Body of pancreas (tissue), 4 donors: ENCODE measurements at regions not wholly inside any gene's neighbourhood (a gene's known extent, or its start where the extent isn't known, plus 50 kb on each side); places are given as distances from the start of the nearest gene placed in this dataset.

ENCODE experiments used
- ATAC-seq: fragments of 150-250 bp; one replicate; pipeline ENCODE4 v1.9.1; 2016
- DNase-seq, 4 donors: peaks; one replicate each; pipeline ENCODE4 v3.0.0-alpha.2; 2019
- H3K27ac ChIP-seq, 4 donors: fragments of 200-600 bp; sonication (generic); 1 replicate in 3 of 4; 2 replicates in 1 of 4; pipeline versions ENCODE4 v1.5.1 to v1.6.1; 2016 to 2019; ENCODE audit warnings: mild to moderate bottlenecking in 1 of 4, mixed read lengths in 1 of 4, moderate library complexity in 1 of 4
- H3K27me3 ChIP-seq, 2 donors: fragments of 200-600 bp; sonication (generic); one replicate each; pipeline ENCODE4 v1.6.0; 2016; ENCODE audit warnings: mild to moderate bottlenecking in 1 of 2
- H3K36me3 ChIP-seq, 2 donors: fragments of 200-600 bp; sonication (generic); replicated peaks in 1 of 2; 2 replicates each; pipeline ENCODE4 v1.5.1; 2016; ENCODE audit warnings: low read depth in 2 of 2; ENCODE audit not compliant: insufficient read depth in 1 of 2
- H3K4me1 ChIP-seq: fragments of 200-600 bp; sonication (generic); one replicate; pipeline ENCODE4 v1.6.0; 2016
- H3K4me3 ChIP-seq, 2 donors: fragments of 200-600 bp; sonication (generic); 1 replicate in 1 of 2; 2 replicates in 1 of 2; pipeline ENCODE4 v1.5.1; 2016 to 2019
- H3K9me3 ChIP-seq, 3 donors: fragments of 200-600 bp; sonication (generic); 1 replicate in 2 of 3; 2 replicates in 1 of 3; pipeline ENCODE4 v1.5.1; 2016
- CTCF ChIP-seq, 7 experiments: fragments of 450-650 bp in 4 of 7; fragments of 200-600 bp in 3 of 7; sonication (generic) in 3 of 7; IDR thresholded peaks; one replicate each; pipeline ENCODE4 v1.5.1; 2016 to 2019; ENCODE audit warnings: antibody characterized with exemption in 7 of 7
- POLR2A ChIP-seq, 3 donors: fragments of 450-650 bp; IDR thresholded peaks; one replicate each; pipeline ENCODE4 v1.6.1; 2016; ENCODE audit warnings: antibody characterized with exemption in 3 of 3, mild to moderate bottlenecking in 2 of 3
- WGBS, 2 donors: methylation state at CpG; one replicate each; pipeline ENCODE4 v1.1.5; 2017; 5-methylcytosine and 5-hydroxymethylcytosine counted together
- intact Hi-C: fragments of 100-400 bp; cut with DNase I; formaldehyde crosslinking; loops from one replicate; pipeline ENCODE4 v1.15.1; 2023

GRCh38 chr12:92089559-92089958 is 56.1 kb downstream of the BTG1 start:
- no peak overlapping the region for H3K27ac ChIP-seq
- intact Hi-C loops, result no loop called here
- peaks cover 20% of the 10 kb centered on the region for H3K4me1 ChIP-seq
- no peaks in the 10 kb centered on the region for H3K27me3 ChIP-seq
- no peaks in the 10 kb centered on the region for H3K9me3 ChIP-seq
- TF ChIP-seq POLR2A (IDR thresholded peaks at IDR 0.05) (no peak), CTCF (IDR thresholded peaks at IDR 0.05) (no peak)
- DNase-seq (no peak), ATAC-seq (no peak)
- no peaks in the 10 kb centered on the region for H3K36me3 ChIP-seq
- H3K4me3 ChIP-seq, result no peak overlapping the region

- no peak for ATAC-seq
- 80 to 85% methylated on average over 2 of the region's 2 CpGs for WGBS, 2 donors
These were observed 56.8 kb downstream of the BTG1 start for GRCh38 chr12:92088805-92089204.

GRCh38 chr12:92085736-92086040 is 60.0 kb downstream of the BTG1 start:
- no peak overlapping the region for H3K4me3 ChIP-seq
- no peaks in the 10 kb centered on the region for H3K27me3 ChIP-seq
- DNase-seq, result no peak
- 34 to 41% methylated on average over 1 of the region's 1 CpG for WGBS, 2 donors
- H3K9me3 ChIP-seq, result no peaks in the 10 kb centered on the region
- H3K27ac ChIP-seq, result peak overlapping the region in 1 of 4 donors; percentile 10
- ATAC-seq, result no peak
- no peaks in the 10 kb centered on the region for H3K36me3 ChIP-seq
- peaks cover 13% of the 10 kb centered on the region for H3K4me1 ChIP-seq
- intact Hi-C loops, result no loop called here
- TF ChIP-seq POLR2A (IDR thresholded peaks at IDR 0.05), result no peak

More at GRCh38 chr12:92088805-92089204, 56.8 kb downstream of the BTG1 start:
- peaks cover 13% of the 10 kb centered on the region for H3K4me1 ChIP-seq
- H3K36me3 ChIP-seq, result no peaks in the 10 kb centered on the region
- TF ChIP-seq CTCF (IDR thresholded peaks at IDR 0.05), result no peak
- H3K4me3 ChIP-seq, result no peak overlapping the region
- no peak for DNase-seq
- H3K27ac ChIP-seq, result no peak overlapping the region
- H3K27me3 ChIP-seq, result no peaks in the 10 kb centered on the region
- intact Hi-C loops, result no loop called here
- no peaks in the 10 kb centered on the region for H3K9me3 ChIP-seq

- ATAC-seq (no peak), DNase-seq (no peak)
- 43 to 49% methylated on average over 3 of the region's 3 CpGs for WGBS, 2 donors
- Histone ChIP-seq H3K9me3 (no peaks in the 10 kb centered on the region), H3K4me3 (no peak overlapping the region), H3K27me3 (no peaks in the 10 kb centered on the region), H3K36me3 (no peaks in the 10 kb centered on the region), H3K27ac (peak overlapping the region in 1 of 4 donors; percentile 10), H3K4me1 (peaks cover 13% of the 10 kb centered on the region)
- TF ChIP-seq POLR2A (IDR thresholded peaks at IDR 0.05) (no peak), CTCF (IDR thresholded peaks at IDR 0.05) (no peak)
- intact Hi-C loops, result no loop called here
These were observed 60.5 kb downstream of the BTG1 start for GRCh38 chr12:92085040-92085735.

- intact Hi-C loops, result no loop called here
- Histone ChIP-seq H3K4me1 (peaks cover 49% of the 10 kb centered on the region), H3K27me3 (no peaks in the 10 kb centered on the region), H3K36me3 (no peaks in the 10 kb centered on the region), H3K9me3 (no peaks in the 10 kb centered on the region), H3K27ac (peak overlapping the region in 1 of 4 donors; percentile 47), H3K4me3 (no peak overlapping the region)
- ATAC-seq, result no peak
- TF ChIP-seq POLR2A (IDR thresholded peaks at IDR 0.05), result no peak
- TF ChIP-seq CTCF (IDR thresholded peaks at IDR 0.05), result no peak
- 82 to 85% methylated on average over 3 of the region's 3 CpGs for WGBS, 2 donors
- no peak for DNase-seq
These were observed 64.7 kb downstream of the BTG1 start for GRCh38 chr12:92080911-92081285.
